DND-41 (cell line): ENCODE measurements at regions not wholly inside any gene's neighbourhood (a gene's known extent, or its start where the extent isn't known, plus 50 kb on each side); places are given as distances from the start of the nearest gene placed in this dataset.

ENCODE experiments used
- ATAC-seq: fragments of 200-7000 bp; cut with Tn5 transposase; 3 replicates; pipeline ENCODE4 v1.9.1; 2021; ENCODE audit warnings: low read depth; ENCODE audit not compliant: insufficient read depth
- DNase-seq: peaks from one replicate; pipeline ENCODE4 v3.0.0-alpha.2; 2020
- H2AFZ ChIP-seq: 2 replicates; pipeline ENCODE4 v1.6.0; 2012; ENCODE audit warnings: low read depth, low read length
- H3K27ac ChIP-seq: 2 replicates; pipeline ENCODE4 v1.5.1; 2012; ENCODE audit warnings: low read length, inconsistent platforms
- H3K27me3 ChIP-seq: fragments of 200-600 bp; sonication (generic); 2 replicates; pipeline ENCODE4 v1.6.0; 2012; ENCODE audit warnings: low read length, mild to moderate bottlenecking, inconsistent platforms; ENCODE audit not compliant: insufficient read depth, poor library complexity
- H3K36me3 ChIP-seq: 2 replicates; pipeline ENCODE4 v1.5.1; 2012; ENCODE audit warnings: low read length, inconsistent platforms; ENCODE audit not compliant: insufficient read depth
- H3K4me1 ChIP-seq: 2 replicates; pipeline ENCODE4 v1.5.1; 2012; ENCODE audit warnings: mild to moderate bottlenecking, low read length; ENCODE audit not compliant: insufficient read depth
- H3K4me2 ChIP-seq: 2 replicates; pipeline ENCODE4 v1.6.0; 2012; ENCODE audit warnings: mild to moderate bottlenecking, moderate library complexity, low read length, inconsistent platforms; ENCODE audit not compliant: insufficient read depth
- H3K4me3 ChIP-seq, 2 experiments: fragments of 200-600 bp in 1 of 2; shearing (Covaris generic) in 1 of 2; 2 replicates each; pipeline ENCODE4 v1.5.1; 2012 to 2016; ENCODE audit warnings: inconsistent platforms in 2 of 2, low read length in 2 of 2, mild to moderate bottlenecking in 2 of 2, low read depth in 1 of 2, moderate library complexity in 1 of 2
- H3K79me2 ChIP-seq: 2 replicates; pipeline ENCODE4 v1.6.0; 2012; ENCODE audit warnings: low read length, inconsistent platforms; ENCODE audit not compliant: insufficient read depth
- H3K9ac ChIP-seq: 2 replicates; pipeline ENCODE4 v1.6.0; 2012; ENCODE audit warnings: low read depth, mild to moderate bottlenecking, inconsistent platforms, low read length, moderate library complexity
- H3K9me3 ChIP-seq: 2 replicates; pipeline ENCODE4 v1.5.1; 2012; ENCODE audit warnings: low read length, moderate library complexity, mild to moderate bottlenecking, inconsistent platforms; ENCODE audit not compliant: insufficient read depth, severe bottlenecking
- H4K20me1 ChIP-seq: 2 replicates; pipeline ENCODE4 v1.6.0; 2012; ENCODE audit warnings: low read length; ENCODE audit not compliant: insufficient read depth
- CTCF ChIP-seq: IDR thresholded peaks from 2 replicates; pipeline ENCODE4 v1.5.1; 2012; ENCODE audit warnings: borderline replicate concordance, low read length, moderate library complexity, mild to moderate bottlenecking; ENCODE audit not compliant: poor library complexity, severe bottlenecking; ENCODE audit errors: extremely low read depth
- EZH2 ChIP-seq: IDR thresholded peaks from 3 replicates; pipeline ENCODE4 v1.6.1; 2012; ENCODE audit warnings: borderline replicate concordance, low read depth, mild to moderate bottlenecking, moderate library complexity, low read length, inconsistent platforms; ENCODE audit not compliant: severe bottlenecking

- Histone ChIP-seq H3K27me3 (no peaks in the 10 kb centered on the region), H3K4me2 (no peak overlapping the region), H3K4me1 (no peaks in the 10 kb centered on the region), H4K20me1 (no peaks in the 10 kb centered on the region), H3K27ac (no peak overlapping the region), H3K9ac (no peak overlapping the region), H3K4me3 (no peak overlapping the region), H3K36me3 (no peaks in the 10 kb centered on the region), H2AFZ (no peak overlapping the region), H3K79me2 (no peaks in the 10 kb centered on the region), H3K9me3 (no peaks in the 10 kb centered on the region)
- ATAC-seq = no peak
- DNase-seq = no peak
- no peak for TF ChIP-seq CTCF
- TF ChIP-seq EZH2 = no peak
Observed at GRCh38 chr12:43210485-43211192, 341.4 kb downstream of the ADAMTS20 start.

GRCh38 chr12:43208627-43209026, 343.4 kb downstream of the ADAMTS20 start:
- no peak overlapping the region for H3K4me2 ChIP-seq
- no peaks in the 10 kb centered on the region for H3K4me1 ChIP-seq
- no peaks in the 10 kb centered on the region for H3K36me3 ChIP-seq
- ATAC-seq (no peak), DNase-seq (no peak)
- no peak overlapping the region for H2AFZ ChIP-seq
- no peak overlapping the region for H3K4me3 ChIP-seq
- no peak overlapping the region for H3K9ac ChIP-seq
- no peaks in the 10 kb centered on the region for H3K79me2 ChIP-seq
- no peak for TF ChIP-seq CTCF
- H4K20me1 ChIP-seq = no peaks in the 10 kb centered on the region
- no peaks in the 10 kb centered on the region for H3K27me3 ChIP-seq
- H3K27ac ChIP-seq = no peak overlapping the region
- H3K9me3 ChIP-seq = no peaks in the 10 kb centered on the region

- H4K20me1 ChIP-seq = no peaks in the 10 kb centered on the region
- no peak for ATAC-seq
- H3K4me2 ChIP-seq = no peak overlapping the region
- no peak overlapping the region for H2AFZ ChIP-seq
- no peak for TF ChIP-seq EZH2
- no peak for TF ChIP-seq CTCF
- no peaks in the 10 kb centered on the region for H3K9me3 ChIP-seq
- H3K4me3 ChIP-seq = no peak overlapping the region
- no peak overlapping the region for H3K9ac ChIP-seq
- H3K36me3 ChIP-seq = no peaks in the 10 kb centered on the region
- DNase-seq = no peak
- no peaks in the 10 kb centered on the region for H3K27me3 ChIP-seq
- H3K79me2 ChIP-seq = no peaks in the 10 kb centered on the region
- no peak overlapping the region for H3K27ac ChIP-seq
- H3K4me1 ChIP-seq = no peaks in the 10 kb centered on the region
Observed at GRCh38 chr12:43208221-43208620, 343.8 kb downstream of the ADAMTS20 start.

GRCh38 chr12:43206396-43206795, 345.6 kb downstream of the ADAMTS20 start:
- no peaks in the 10 kb centered on the region for H3K79me2 ChIP-seq
- DNase-seq (no peak), ATAC-seq (no peak)
- no peak overlapping the region for H3K4me2 ChIP-seq
- H2AFZ ChIP-seq = no peak overlapping the region
- H3K36me3 ChIP-seq = no peaks in the 10 kb centered on the region
- H4K20me1 ChIP-seq = no peaks in the 10 kb centered on the region
- no peak for TF ChIP-seq CTCF
- no peak for TF ChIP-seq EZH2
- H3K9ac ChIP-seq = no peak overlapping the region
- H3K4me1 ChIP-seq = no peaks in the 10 kb centered on the region
- H3K4me3 ChIP-seq = no peak overlapping the region
- H3K9me3 ChIP-seq = no peaks in the 10 kb centered on the region
- no peak overlapping the region for H3K27ac ChIP-seq
- no peaks in the 10 kb centered on the region for H3K27me3 ChIP-seq
